Stimulated activated CD4-positive, alpha-beta T cell treated with anti-CD3 and anti-CD28 coated beads, Interleukin-4, amount 100 ng/mL, for 24 hours (primary cell): ENCODE measurements at regions not wholly inside any gene's neighbourhood (a gene's known extent, or its start where the extent isn't known, plus 50 kb on each side); places are given as distances from the start of the nearest gene placed in this dataset.

Source experiments
- DNase-seq: peaks from one replicate; pipeline ENCODE4 v3.0.0-alpha.2; 2020

GRCh38 chr3:30225021-30225420 lies 381.4 kb upstream of the TGFBR2 start:
- no peak for DNase-seq

- no peak for DNase-seq
Observed at GRCh38 chr3:30226601-30227151, 379.7 kb upstream of the TGFBR2 start.

- DNase-seq, result no peak
Observed at GRCh38 chr3:30227571-30228301, 378.7 kb upstream of the TGFBR2 start.

GRCh38 chr3:30228302-30228631 lies 378.1 kb upstream of the TGFBR2 start:
- DNase-seq, result no peak

- DNase-seq, result no peak
Observed at GRCh38 chr3:30231277-30232141, 374.9 kb upstream of the TGFBR2 start.

GRCh38 chr3:30232142-30232541 lies 374.3 kb upstream of the TGFBR2 start:
- no peak for DNase-seq

- no peak for DNase-seq
Observed at GRCh38 chr3:30233913-30234646, 372.3 kb upstream of the TGFBR2 start.

- no peak for DNase-seq
Observed at GRCh38 chr3:30236011-30236410, 370.4 kb upstream of the TGFBR2 start.

GRCh38 chr3:30241721-30242120 lies 364.7 kb upstream of the TGFBR2 start:
- no peak for DNase-seq

GRCh38 chr3:30245858-30246622 lies 360.4 kb upstream of the TGFBR2 start:
- DNase-seq, result no peak

GRCh38 chr3:30248423-30248822 lies 358.0 kb upstream of the TGFBR2 start:
- DNase-seq, result no peak

- DNase-seq, result no peak
Observed at GRCh38 chr3:30252474-30252873, 353.9 kb upstream of the TGFBR2 start.

GRCh38 chr3:30253832-30254231 lies 352.6 kb upstream of the TGFBR2 start:
- no peak for DNase-seq

- no peak for DNase-seq
Observed at GRCh38 chr3:30256474-30256873, 349.9 kb upstream of the TGFBR2 start.

- no peak for DNase-seq
Observed at GRCh38 chr3:30258426-30259392, 347.7 kb upstream of the TGFBR2 start.

GRCh38 chr3:30259730-30260129 lies 346.7 kb upstream of the TGFBR2 start:
- DNase-seq, result no peak

- no peak for DNase-seq
Observed at GRCh38 chr3:30260762-30261161, 345.6 kb upstream of the TGFBR2 start.

- no peak for DNase-seq
Observed at GRCh38 chr3:30263238-30263924, 343.0 kb upstream of the TGFBR2 start.

GRCh38 chr3:30263925-30264313 lies 342.5 kb upstream of the TGFBR2 start:
- DNase-seq, result peak; percentile 11

GRCh38 chr3:30266524-30266923 lies 339.9 kb upstream of the TGFBR2 start:
- DNase-seq, result no peak

- no peak for DNase-seq
Observed at GRCh38 chr3:30268288-30268687, 338.1 kb upstream of the TGFBR2 start.
